Right atrium auricular region (tissue), 2 donors: ENCODE measurements at regions not wholly inside any gene's neighbourhood (a gene's known extent, or its start where the extent isn't known, plus 50 kb on each side); places are given as distances from the start of the nearest gene placed in this dataset.
A peak's percentile ranks its signal among the peaks of the same experiment; 100 is the strongest.

ENCODE experiments used
- DNase-seq: peaks from one replicate; pipeline ENCODE4 v3.0.0-alpha.2; 2019; ENCODE audit warnings: low spot score
- H3K27ac ChIP-seq, 2 donors: fragments of 200-600 bp; sonication (generic); 1 replicate in 1 of 2; 2 replicates in 1 of 2; pipeline ENCODE4 v1.5.1; 2016 to 2019
- H3K27me3 ChIP-seq, 2 donors: fragments of 200-600 bp; sonication (generic); one replicate each; pipeline versions ENCODE4 v1.5.1 to v1.6.0; 2017 to 2019
- H3K36me3 ChIP-seq: fragments of 200-600 bp; sonication (generic); one replicate; pipeline ENCODE4 v1.5.1; 2016
- H3K4me1 ChIP-seq, 2 donors: fragments of 200-600 bp; sonication (generic); one replicate each; pipeline versions ENCODE4 v1.5.1 to v1.6.0; 2017 to 2019
- H3K4me3 ChIP-seq, 2 donors: fragments of 200-600 bp; sonication (generic); 1 replicate in 1 of 2; 2 replicates in 1 of 2; pipeline ENCODE4 v1.5.1; 2017 to 2019; ENCODE audit warnings: mild to moderate bottlenecking in 1 of 2, moderate library complexity in 1 of 2
- H3K9me3 ChIP-seq, 2 donors: fragments of 200-600 bp; sonication (generic); one replicate each; pipeline ENCODE4 v1.5.1; 2019
- CTCF ChIP-seq, 2 donors: fragments of 200-600 bp; sonication (generic); IDR thresholded peaks; one replicate each; pipeline ENCODE4 v1.5.1; 2019; ENCODE audit warnings: antibody characterized with exemption in 2 of 2

DNA sequence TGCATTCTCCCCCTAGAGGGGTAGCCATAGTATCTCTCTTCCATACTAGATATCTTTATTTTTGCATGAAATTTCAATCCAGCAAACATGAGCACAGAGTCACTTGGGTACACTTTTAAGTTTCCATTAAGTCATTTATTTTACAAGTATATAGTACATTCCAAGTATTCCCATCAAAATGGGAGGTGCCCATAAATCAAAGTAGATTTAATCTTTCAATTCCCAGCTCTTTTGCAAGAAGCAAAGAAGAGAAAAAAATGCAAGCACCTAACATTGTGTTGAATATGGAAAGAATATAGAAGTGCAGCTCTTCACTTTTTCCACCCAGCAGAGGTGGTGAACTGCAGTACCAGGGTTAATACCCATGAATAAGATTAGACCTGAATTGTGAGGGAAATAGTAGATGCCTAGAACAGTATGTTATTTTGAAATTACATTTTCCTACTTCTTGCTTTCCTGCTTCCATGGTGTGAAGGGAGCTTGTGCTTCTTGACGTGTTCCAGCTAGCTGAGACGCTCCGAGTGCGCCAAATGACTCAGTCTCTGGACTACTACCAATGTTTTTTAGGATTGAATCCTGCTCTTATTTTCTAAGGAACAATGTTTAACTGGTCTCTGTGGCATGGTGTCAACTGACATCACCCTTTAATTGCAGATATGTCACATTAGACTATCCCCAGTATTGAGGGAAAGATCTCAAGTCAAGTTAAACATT is 151.1 kb upstream of the MAF start:
- peak; percentile 67 for DNase-seq
- Histone ChIP-seq H3K36me3 (no peaks in the 10 kb centered on the region), H3K9me3 (no peaks in the 10 kb centered on the region), H3K4me1 (peaks cover 0 to 12% of the 10 kb centered on the region in 2 donors), H3K27me3 (no peaks in the 10 kb centered on the region), H3K4me3 (no peak overlapping the region), H3K27ac (no peak overlapping the region)
- no peak for TF ChIP-seq CTCF (IDR thresholded peaks at IDR 0.05)

DNA sequence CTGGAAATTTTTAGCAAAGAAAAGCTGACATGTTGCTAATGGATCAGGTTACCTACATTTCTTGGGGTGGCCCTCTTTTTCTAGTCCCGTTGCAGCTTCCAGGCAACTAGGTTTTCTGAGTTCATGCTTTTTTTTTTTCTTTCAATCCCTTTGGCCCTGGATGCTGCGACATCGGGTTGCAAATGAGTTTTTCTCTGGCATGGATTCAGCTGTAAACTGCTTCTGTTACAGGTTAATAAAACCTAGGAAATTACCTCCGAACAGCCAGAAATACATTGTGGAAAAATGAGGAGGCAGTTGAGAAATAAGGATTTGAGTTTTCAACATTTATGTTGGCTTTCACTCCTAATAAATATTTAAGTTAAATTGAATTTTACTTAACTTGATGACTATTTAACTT is 149.8 kb upstream of the MAF start:
- DNase-seq: no peak
- no peaks in the 10 kb centered on the region for H3K9me3 ChIP-seq
- no peaks in the 10 kb centered on the region for H3K27me3 ChIP-seq
- no peak overlapping the region for H3K4me3 ChIP-seq
- H3K27ac ChIP-seq: no peak overlapping the region
- H3K36me3 ChIP-seq: no peaks in the 10 kb centered on the region
- TF ChIP-seq CTCF (IDR thresholded peaks at IDR 0.05): no peak
- H3K4me1 ChIP-seq: peaks cover 0 to 12% of the 10 kb centered on the region in 2 donors

GRCh38 chr16:79748629-79749028 is 148.1 kb upstream of the MAF start:
- no peak for DNase-seq
- Histone ChIP-seq H3K9me3 (no peaks in the 10 kb centered on the region), H3K4me3 (no peak overlapping the region), H3K36me3 (no peaks in the 10 kb centered on the region), H3K27ac (no peak overlapping the region), H3K27me3 (no peaks in the 10 kb centered on the region), H3K4me1 (no peaks in the 10 kb centered on the region)
- TF ChIP-seq CTCF (IDR thresholded peaks at IDR 0.05): no peak

DNA sequence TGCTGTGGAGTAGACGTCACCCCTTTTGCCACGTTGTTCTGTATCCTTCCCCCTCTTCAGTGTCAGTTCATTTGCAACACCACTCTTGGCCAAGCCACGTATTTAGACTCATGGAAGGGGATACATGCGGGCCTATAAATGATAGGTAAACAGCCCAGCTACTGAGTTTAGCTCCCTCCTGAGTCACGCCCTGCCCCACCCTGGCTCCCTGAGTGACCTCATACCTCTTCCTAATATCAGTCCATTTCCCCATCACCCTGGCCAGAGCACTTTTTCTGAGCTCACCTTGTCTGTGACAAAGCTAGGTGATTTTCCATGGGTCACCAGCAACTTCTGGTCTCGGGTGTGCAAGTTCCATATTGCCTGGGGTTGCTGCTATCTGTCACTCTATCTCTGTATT is 147.2 kb upstream of the MAF start:
- H3K27ac ChIP-seq: no peak overlapping the region
- H3K9me3 ChIP-seq: no peaks in the 10 kb centered on the region
- no peak for TF ChIP-seq CTCF (IDR thresholded peaks at IDR 0.05)
- no peak for DNase-seq
- no peaks in the 10 kb centered on the region for H3K36me3 ChIP-seq
- no peaks in the 10 kb centered on the region for H3K4me1 ChIP-seq
- no peak overlapping the region for H3K4me3 ChIP-seq
- H3K27me3 ChIP-seq: no peaks in the 10 kb centered on the region

DNA sequence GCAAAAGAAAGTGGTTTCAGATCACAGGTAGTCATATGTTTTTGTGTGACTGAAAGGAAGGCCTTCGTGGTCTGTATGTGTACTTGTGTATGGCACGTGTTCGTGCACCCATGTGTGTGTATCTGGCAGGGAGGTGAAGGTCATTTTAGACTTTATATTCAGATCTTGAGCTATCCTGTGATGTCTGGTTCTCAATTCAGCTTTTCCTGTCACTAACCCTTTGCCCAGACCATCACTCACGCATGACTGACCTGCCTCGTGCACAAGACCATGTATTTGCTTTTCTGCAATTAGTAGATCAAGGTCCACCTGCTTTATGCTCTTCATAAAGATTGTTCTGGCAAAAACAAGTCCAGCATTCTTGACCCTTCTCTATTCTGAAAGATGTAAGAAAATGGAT is 139.7 kb upstream of the MAF start:
- TF ChIP-seq CTCF (IDR thresholded peaks at IDR 0.05): no peak
- no peak overlapping the region for H3K4me3 ChIP-seq
- no peak for DNase-seq
- no peaks in the 10 kb centered on the region for H3K36me3 ChIP-seq
- no peaks in the 10 kb centered on the region for H3K27me3 ChIP-seq
- no peaks in the 10 kb centered on the region for H3K4me1 ChIP-seq
- no peak overlapping the region for H3K27ac ChIP-seq
- H3K9me3 ChIP-seq: no peaks in the 10 kb centered on the region

DNA sequence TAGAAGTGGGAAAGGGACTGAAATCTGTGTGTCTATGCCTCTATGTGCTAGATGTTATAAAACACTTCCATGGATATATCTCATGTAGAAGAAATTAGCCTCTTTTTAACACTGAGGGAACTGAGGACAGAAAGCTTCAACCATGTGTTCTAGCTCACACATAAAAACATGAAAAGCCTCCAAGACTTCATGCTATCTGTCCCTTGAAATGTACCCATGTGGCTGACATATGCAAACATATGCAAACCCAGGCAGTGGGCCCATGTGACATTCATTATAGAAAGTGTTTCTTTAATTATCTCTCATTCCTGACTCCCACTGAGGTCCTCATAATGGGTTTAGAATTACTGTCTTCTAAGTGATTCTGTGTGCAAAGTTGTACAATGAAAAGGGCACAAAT is 134.7 kb upstream of the MAF start:
- Histone ChIP-seq H3K27me3 (no peaks in the 10 kb centered on the region), H3K36me3 (no peaks in the 10 kb centered on the region), H3K9me3 (no peaks in the 10 kb centered on the region), H3K27ac (no peak overlapping the region), H3K4me3 (no peak overlapping the region), H3K4me1 (no peaks in the 10 kb centered on the region)
- no peak for TF ChIP-seq CTCF (IDR thresholded peaks at IDR 0.05)
- DNase-seq: no peak
